Upper lobe of right lung (tissue), 1 donor: ENCODE measurements at regions not wholly inside any gene's neighbourhood (a gene's known extent, or its start where the extent isn't known, plus 50 kb on each side); places are given as distances from the start of the nearest gene placed in this dataset.

Experiments used
- ATAC-seq: fragments of 200-7000 bp; cut with Tn5 transposase; one replicate; pipeline ENCODE4 v1.9.1; 2020; ENCODE audit warnings: mild to moderate bottlenecking, moderate library complexity
- DNase-seq: peaks from one replicate; pipeline ENCODE4 v3.0.0-alpha.2; 2020
- H3K27ac ChIP-seq: fragments of 200-600 bp; one replicate; pipeline ENCODE4 v1.8.0; 2022
- H3K27me3 ChIP-seq: fragments of 200-600 bp; one replicate; pipeline ENCODE4 v1.8.0; 2022; ENCODE audit warnings: mild to moderate bottlenecking
- H3K36me3 ChIP-seq: fragments of 200-600 bp; one replicate; pipeline ENCODE4 v1.8.0; 2022
- H3K4me1 ChIP-seq: fragments of 200-600 bp; one replicate; pipeline ENCODE4 v1.8.0; 2022
- H3K4me3 ChIP-seq: fragments of 200-600 bp; one replicate; pipeline ENCODE4 v1.8.0; 2022; ENCODE audit warnings: mild to moderate bottlenecking
- H3K9me3 ChIP-seq: fragments of 200-600 bp; one replicate; pipeline ENCODE4 v1.8.0; 2022
- intact Hi-C: fragments of 100-400 bp; cut with DNase I; formaldehyde crosslinking; loops from one replicate; pipeline ENCODE4 v1.11.0; 2022
- TF ChIP-seq, protein P1 (sequence below): fragments of 200-600 bp; IDR thresholded peaks from one replicate; pipeline ENCODE4 v1.8.0; 2022; ENCODE audit warnings: antibody characterized with exemption
- donor health status: DM: no; HTN: yes; CAD: no; lungs with severe emphysema.

GRCh38 chr13:103812558-103812957 lies 746.3 kb upstream of the SLC10A2 start:
- H3K4me3 ChIP-seq, result no peak overlapping the region
- ATAC-seq, result no peak
- no peak overlapping the region for H3K27ac ChIP-seq
- DNase-seq, result no peak
- H3K9me3 ChIP-seq, result no peaks in the 10 kb centered on the region
- no peaks in the 10 kb centered on the region for H3K4me1 ChIP-seq
- no peaks in the 10 kb centered on the region for H3K27me3 ChIP-seq
- TF ChIP-seq, protein P1, sequence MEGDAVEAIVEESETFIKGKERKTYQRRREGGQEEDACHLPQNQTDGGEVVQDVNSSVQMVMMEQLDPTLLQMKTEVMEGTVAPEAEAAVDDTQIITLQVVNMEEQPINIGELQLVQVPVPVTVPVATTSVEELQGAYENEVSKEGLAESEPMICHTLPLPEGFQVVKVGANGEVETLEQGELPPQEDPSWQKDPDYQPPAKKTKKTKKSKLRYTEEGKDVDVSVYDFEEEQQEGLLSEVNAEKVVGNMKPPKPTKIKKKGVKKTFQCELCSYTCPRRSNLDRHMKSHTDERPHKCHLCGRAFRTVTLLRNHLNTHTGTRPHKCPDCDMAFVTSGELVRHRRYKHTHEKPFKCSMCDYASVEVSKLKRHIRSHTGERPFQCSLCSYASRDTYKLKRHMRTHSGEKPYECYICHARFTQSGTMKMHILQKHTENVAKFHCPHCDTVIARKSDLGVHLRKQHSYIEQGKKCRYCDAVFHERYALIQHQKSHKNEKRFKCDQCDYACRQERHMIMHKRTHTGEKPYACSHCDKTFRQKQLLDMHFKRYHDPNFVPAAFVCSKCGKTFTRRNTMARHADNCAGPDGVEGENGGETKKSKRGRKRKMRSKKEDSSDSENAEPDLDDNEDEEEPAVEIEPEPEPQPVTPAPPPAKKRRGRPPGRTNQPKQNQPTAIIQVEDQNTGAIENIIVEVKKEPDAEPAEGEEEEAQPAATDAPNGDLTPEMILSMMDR, result no peak
- intact Hi-C loops, result no loop called here
- no peaks in the 10 kb centered on the region for H3K36me3 ChIP-seq

GRCh38 chr13:103810026-103810425 lies 743.8 kb upstream of the SLC10A2 start:
- Histone ChIP-seq H3K9me3 (no peaks in the 10 kb centered on the region), H3K36me3 (no peaks in the 10 kb centered on the region), H3K27me3 (no peaks in the 10 kb centered on the region), H3K4me1 (no peaks in the 10 kb centered on the region), H3K4me3 (no peak overlapping the region), H3K27ac (no peak overlapping the region)
- TF ChIP-seq, protein P1, result no peak
- ATAC-seq, result no peak
- no peak for DNase-seq
- intact Hi-C loops, result no loop called here

DNA sequence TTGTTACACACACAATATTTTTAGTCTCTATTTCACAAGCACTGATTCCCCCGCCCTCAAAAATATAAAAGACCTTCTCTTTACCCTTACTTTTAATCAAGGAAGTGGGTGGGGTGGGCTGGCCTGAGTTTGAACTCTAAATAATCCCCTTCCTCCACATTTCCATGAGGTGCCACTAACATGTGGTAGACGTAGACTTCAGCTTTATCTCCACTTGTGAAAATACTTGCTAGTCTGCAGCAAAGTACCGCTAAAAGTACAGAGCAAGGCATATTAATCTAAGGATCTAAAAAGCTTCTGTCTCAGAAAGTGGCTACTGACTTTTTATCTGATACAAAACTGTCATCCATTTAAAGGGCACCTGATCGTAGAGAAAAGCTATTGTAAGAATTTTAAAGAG lies 739.6 kb upstream of the SLC10A2 start:
- TF ChIP-seq, protein P1, result no peak
- ATAC-seq (no peak), DNase-seq (no peak)
- H3K4me1 ChIP-seq, result no peaks in the 10 kb centered on the region
- no peak overlapping the region for H3K4me3 ChIP-seq
- intact Hi-C loops, result no loop called here
- H3K27me3 ChIP-seq, result no peaks in the 10 kb centered on the region
- H3K9me3 ChIP-seq, result no peaks in the 10 kb centered on the region
- H3K27ac ChIP-seq, result no peak overlapping the region
- no peaks in the 10 kb centered on the region for H3K36me3 ChIP-seq

DNA sequence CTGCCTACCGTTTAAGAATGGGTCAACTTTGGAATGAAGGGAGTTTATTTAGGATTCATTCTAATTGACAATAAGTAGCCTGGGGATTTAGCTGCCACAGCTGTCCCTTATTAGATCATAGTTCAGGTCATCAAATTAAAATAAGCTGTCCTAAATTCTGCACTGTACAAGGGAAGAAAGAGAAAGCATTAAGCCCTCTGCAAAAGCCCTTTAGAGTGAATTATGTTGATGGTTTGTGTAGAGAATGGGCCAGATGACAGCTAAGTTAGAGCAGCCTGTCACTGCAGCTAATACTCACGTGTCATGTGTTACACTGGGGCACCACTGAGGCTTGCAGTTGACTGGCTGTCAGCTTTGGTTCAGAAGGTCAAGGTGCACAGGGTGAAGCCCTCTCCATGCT lies 737.1 kb upstream of the SLC10A2 start:
- no peak overlapping the region for H3K4me3 ChIP-seq
- ATAC-seq (no peak), DNase-seq (no peak)
- no peaks in the 10 kb centered on the region for H3K27me3 ChIP-seq
- TF ChIP-seq, protein P1, result no peak
- H3K27ac ChIP-seq, result no peak overlapping the region
- intact Hi-C loops, result no loop called here
- no peaks in the 10 kb centered on the region for H3K9me3 ChIP-seq
- no peaks in the 10 kb centered on the region for H3K36me3 ChIP-seq
- no peaks in the 10 kb centered on the region for H3K4me1 ChIP-seq

- H3K27ac ChIP-seq, result no peak overlapping the region
- ATAC-seq (no peak), DNase-seq (no peak)
- TF ChIP-seq, protein P1, result no peak
- H3K9me3 ChIP-seq, result no peaks in the 10 kb centered on the region
- H3K4me3 ChIP-seq, result no peak overlapping the region
- H3K27me3 ChIP-seq, result no peaks in the 10 kb centered on the region
- intact Hi-C loops, result no loop called here
- H3K4me1 ChIP-seq, result no peaks in the 10 kb centered on the region
- H3K36me3 ChIP-seq, result no peaks in the 10 kb centered on the region
These were observed 732.8 kb upstream of the SLC10A2 start for GRCh38 chr13:103799028-103799427.

DNA sequence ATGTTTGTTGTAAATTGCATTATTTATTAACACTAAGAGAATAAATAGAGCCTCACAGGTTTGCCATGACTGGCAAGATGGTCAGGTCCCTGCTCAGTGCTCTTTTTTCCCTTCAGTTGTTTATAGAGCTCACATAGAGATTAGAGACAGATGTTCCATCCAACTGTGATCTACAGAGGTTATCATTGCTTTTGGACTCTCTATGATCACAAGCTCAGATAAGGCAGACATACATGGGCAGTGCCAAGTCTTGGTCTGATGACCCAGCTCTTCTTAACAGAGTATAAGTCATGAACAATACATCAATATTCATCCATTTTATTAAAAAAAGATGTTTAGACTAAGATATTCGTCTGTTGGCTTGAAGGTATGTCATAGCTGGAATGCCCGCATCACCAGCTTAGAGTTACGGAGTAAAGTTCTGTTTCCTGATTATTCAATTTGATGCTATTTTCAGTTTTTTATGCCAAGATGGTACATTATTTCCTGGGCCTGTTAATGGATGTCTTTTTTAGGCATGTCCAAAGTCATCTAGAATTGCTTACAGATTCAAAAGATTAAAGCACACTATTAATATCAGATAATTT lies 729.8 kb upstream of the SLC10A2 start:
- Histone ChIP-seq H3K27me3 (no peaks in the 10 kb centered on the region), H3K27ac (no peak overlapping the region), H3K4me3 (no peak overlapping the region), H3K4me1 (no peaks in the 10 kb centered on the region), H3K36me3 (no peaks in the 10 kb centered on the region), H3K9me3 (no peaks in the 10 kb centered on the region)
- TF ChIP-seq, protein P1, result no peak
- ATAC-seq, result no peak
- intact Hi-C loops, result no loop called here
- no peak for DNase-seq
